SIG-M5 treated with dmso at 0.1 percent for 504 hours (cell line): ENCODE measurements at regions not wholly inside any gene's neighbourhood (a gene's known extent, or its start where the extent isn't known, plus 50 kb on each side); places are given as distances from the start of the nearest gene placed in this dataset.
A peak's percentile ranks its signal among the peaks of the same experiment; 100 is the strongest.

Experiments
- DNase-seq: peaks from one replicate; lab custom pipeline; 2025; ENCODE audit not compliant: unreplicated experiment; lab: John Stamatoyannopoulos, UW

- DNase-seq, result no peak
These were observed 585.7 kb upstream of the DAB2 start for GRCh38 chr5:40010436-40010835.

GRCh38 chr5:40006260-40006659 is 581.5 kb upstream of the DAB2 start:
- no peak for DNase-seq

GRCh38 chr5:40001796-40002195 is 577.0 kb upstream of the DAB2 start:
- DNase-seq, result no peak

- no peak for DNase-seq
These were observed 573.7 kb upstream of the DAB2 start for GRCh38 chr5:39998518-39998917.

- DNase-seq, result no peak
These were observed 571.2 kb upstream of the DAB2 start for GRCh38 chr5:39995990-39996389.

- DNase-seq, result peak; percentile 2
These were observed 567.9 kb upstream of the DAB2 start for GRCh38 chr5:39992617-39993202.

GRCh38 chr5:39986614-39987013 is 561.8 kb upstream of the DAB2 start:
- DNase-seq, result no peak

- no peak for DNase-seq
These were observed 555.3 kb upstream of the DAB2 start for GRCh38 chr5:39980056-39980455.

- no peak for DNase-seq
These were observed 552.4 kb upstream of the DAB2 start for GRCh38 chr5:39977066-39977655.

GRCh38 chr5:39970117-39970798 is 545.5 kb upstream of the DAB2 start:
- no peak for DNase-seq

GRCh38 chr5:39968381-39968780 is 543.6 kb upstream of the DAB2 start:
- DNase-seq, result no peak

GRCh38 chr5:39955156-39955555 is 530.4 kb upstream of the DAB2 start:
- no peak for DNase-seq

GRCh38 chr5:39951070-39951469 is 526.3 kb upstream of the DAB2 start:
- no peak for DNase-seq

GRCh38 chr5:39948867-39949468 is 524.2 kb upstream of the DAB2 start:
- DNase-seq, result peak; percentile 71

GRCh38 chr5:39948341-39948740 is 523.6 kb upstream of the DAB2 start:
- DNase-seq, result no peak

GRCh38 chr5:39947657-39948056 is 522.9 kb upstream of the DAB2 start:
- DNase-seq, result no peak

- DNase-seq, result peak; percentile 6
These were observed 521.7 kb upstream of the DAB2 start for GRCh38 chr5:39946356-39947045.

- no peak for DNase-seq
These were observed 521.1 kb upstream of the DAB2 start for GRCh38 chr5:39945870-39946269.

- no peak for DNase-seq
These were observed 519.0 kb upstream of the DAB2 start for GRCh38 chr5:39943811-39944210.

- DNase-seq, result no peak
These were observed 517.8 kb upstream of the DAB2 start for GRCh38 chr5:39942606-39943005.

GRCh38 chr5:39941416-39941815 is 516.6 kb upstream of the DAB2 start:
- no peak for DNase-seq

GRCh38 chr5:39934830-39935229 is 510.1 kb upstream of the DAB2 start:
- no peak for DNase-seq
